ENCODE measurements at regions not wholly inside any gene's neighbourhood (a gene's known extent, or its start where the extent isn't known, plus 50 kb on each side); places are given as distances from the start of the nearest gene placed in this dataset.

- DNase-seq = no peak
Observed at GRCh38 chr5:34511481-34511880, 144.6 kb upstream of the RAI14 start.

GRCh38 chr5:34511915-34512314, 144.2 kb upstream of the RAI14 start:
- no peak for DNase-seq

- no peak for DNase-seq
Observed at GRCh38 chr5:34516166-34516565, 140.0 kb upstream of the RAI14 start.

- DNase-seq = no peak
Observed at GRCh38 chr5:34516686-34517085, 139.4 kb upstream of the RAI14 start.

- no peak for DNase-seq
Observed at GRCh38 chr5:34517249-34517648, 138.9 kb upstream of the RAI14 start.

- DNase-seq = no peak
Observed at GRCh38 chr5:34519489-34520220, 136.5 kb upstream of the RAI14 start.

- DNase-seq = no peak
Observed at GRCh38 chr5:34521628-34522290, 134.4 kb upstream of the RAI14 start.

- DNase-seq = peak; percentile 51 to 52
Observed at GRCh38 chr5:34522599-34523386, 133.3 kb upstream of the RAI14 start.

GRCh38 chr5:34523387-34523726, 132.8 kb upstream of the RAI14 start:
- no peak for DNase-seq

GRCh38 chr5:34524123-34524522, 132.0 kb upstream of the RAI14 start:
- DNase-seq = no peak

GRCh38 chr5:34525761-34526160, 130.4 kb upstream of the RAI14 start:
- DNase-seq = no peak

GRCh38 chr5:34526682-34527305, 129.3 kb upstream of the RAI14 start:
- DNase-seq = no peak

GRCh38 chr5:34529581-34530331, 126.4 kb upstream of the RAI14 start:
- DNase-seq = no peak

GRCh38 chr5:34530637-34531036, 125.5 kb upstream of the RAI14 start:
- no peak for DNase-seq

- no peak for DNase-seq
Observed at GRCh38 chr5:34531751-34532360, 124.3 kb upstream of the RAI14 start.

- no peak for DNase-seq
Observed at GRCh38 chr5:34533582-34534522, 122.3 kb upstream of the RAI14 start.

- DNase-seq = no peak
Observed at GRCh38 chr5:34534523-34535103, 121.5 kb upstream of the RAI14 start.

- no peak for DNase-seq
Observed at GRCh38 chr5:34535433-34535832, 120.7 kb upstream of the RAI14 start.

GRCh38 chr5:34535944-34536623, 120.0 kb upstream of the RAI14 start:
- DNase-seq = peak in 1 of 2 donors; percentile 24

GRCh38 chr5:34536699-34537098, 119.4 kb upstream of the RAI14 start:
- no peak for DNase-seq
